ENCODE measurements at regions not wholly inside any gene's neighbourhood (a gene's known extent, or its start where the extent isn't known, plus 50 kb on each side); places are given as distances from the start of the nearest gene placed in this dataset.

DNA sequence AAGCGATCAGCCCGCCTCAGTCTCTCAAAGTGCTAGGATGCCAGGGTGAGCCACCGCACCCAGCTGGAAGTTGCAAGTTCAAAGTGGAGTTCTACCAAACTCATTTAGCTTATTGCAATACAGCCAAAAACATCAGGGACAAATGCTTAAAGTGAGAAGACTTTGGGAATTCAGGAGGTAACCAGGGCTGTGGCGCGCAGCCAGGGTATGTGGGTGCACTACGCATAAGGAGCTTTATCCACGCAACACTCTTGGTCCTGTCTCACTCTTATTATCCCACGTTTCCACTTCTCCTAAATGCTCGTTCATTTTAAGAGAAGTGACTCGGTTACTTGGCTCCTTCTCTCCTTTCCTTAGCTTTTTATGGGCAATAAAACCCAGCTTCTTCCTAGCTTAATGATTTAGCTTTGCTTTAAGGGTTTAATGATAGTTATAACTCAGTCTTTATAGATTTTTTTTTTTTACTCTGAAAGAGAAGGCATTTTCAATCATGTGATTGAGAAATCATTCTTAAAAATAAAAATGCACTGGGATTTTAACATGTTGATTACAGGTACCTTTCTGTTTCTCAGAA lies 199.8 kb downstream of the KCNE4 start:
- no peaks in the 10 kb centered on the region for H4K20me1 ChIP-seq (replicated peaks in 1 of 2; ENCODE audit: control insufficient read depth in 1 of 2, insufficient read depth in 2 of 2, low read length in 2 of 2)
- 89% methylated on average over 10 of the region's 10 CpGs; no CpG with 5 or more reads in 1 of the 2 experiments for WGBS, 2 experiments (ENCODE audit: extremely low coverage in 1 of 2, insufficient coverage in 1 of 2, insufficient read length in 1 of 2, insufficient replicate concordance in 2 of 2, low coverage in 1 of 2, low lambda C conversion rate in 2 of 2, missing lambda C conversion rate in 1 of 2)

More for the DNA sequence above, 199.8 kb downstream of the KCNE4 start:
- no peak for FAIRE-seq
- Histone ChIP-seq H2BK20ac (ENCODE audit: low read length) (no peak overlapping the region), H3K4me2 (ENCODE audit: insufficient read depth in 1 of 2, low read depth in 2 of 2, low read length in 2 of 2) (no peak overlapping the region), H3K4ac (replicated peaks; ENCODE audit: insufficient read length, low read depth, low read length) (no peak overlapping the region), H3K18ac (ENCODE audit: extremely low read depth, low read length) (no peak overlapping the region), H3K9me3 (ENCODE audit: insufficient read depth in 2 of 2, low read depth in 1 of 2, low read length in 1 of 2) (no peaks in the 10 kb centered on the region), H2BK15ac (ENCODE audit: low read length) (no peak overlapping the region), H3K79me2 (ENCODE audit: control insufficient read depth in 1 of 2, insufficient read depth in 2 of 2, low read length in 2 of 2) (no peaks in the 10 kb centered on the region), H4K91ac (replicated peaks; ENCODE audit: insufficient read length, low read length) (no peak overlapping the region), H3K79me1 (ENCODE audit: low read depth, low read length) (no peaks in the 10 kb centered on the region), H2AFZ (ENCODE audit: low read length) (no peak overlapping the region), H3K14ac (ENCODE audit: insufficient read length) (no peak overlapping the region), H3K23ac (ENCODE audit: insufficient read length) (no peak overlapping the region), H3K4me1 (replicated peaks in 1 of 4; ENCODE audit: control insufficient read depth in 3 of 4, insufficient read depth in 4 of 4, low read length in 3 of 4) (no peaks in the 10 kb centered on the region), H2BK12ac (ENCODE audit: low read depth, low read length) (no peak overlapping the region), H3K4me3 (ENCODE audit: extremely low read depth in 1 of 4, insufficient read depth in 2 of 4, low read depth in 3 of 4, low read length in 4 of 4) (no peak overlapping the region), H3K9ac (replicated peaks in 1 of 4; ENCODE audit: extremely low read depth in 1 of 4, low read depth in 3 of 4, low read length in 3 of 4) (no peak overlapping the region), H2AK5ac (ENCODE audit: low read depth, low read length) (no peak overlapping the region), H4K8ac (ENCODE audit: extremely low read depth, insufficient read depth, low read length) (no peak overlapping the region), H3K27ac (ENCODE audit: low read depth, low read length) (no peak overlapping the region), H3K27me3 (replicated peaks in 1 of 4; ENCODE audit: control insufficient read depth in 3 of 4, extremely low read depth in 1 of 4, insufficient read depth in 3 of 4, low read length in 3 of 4) (no peaks in the 10 kb centered on the region), H2BK5ac (ENCODE audit: low read depth, low read length) (no peak overlapping the region), H4K5ac (ENCODE audit: insufficient read length, low read depth, low read length) (no peak overlapping the region), H2BK120ac (replicated peaks; ENCODE audit: low read depth, low read length) (no peak overlapping the region), H3K36me3 (ENCODE audit: control insufficient read depth in 2 of 4, insufficient read depth in 4 of 4, low read length in 3 of 4) (no peaks in the 10 kb centered on the region), H3K23me2 (ENCODE audit: low read depth, low read length) (no peaks in the 10 kb centered on the region), H3K56ac (replicated peaks; ENCODE audit: insufficient read length, low read depth, low read length) (no peak overlapping the region)
- TF ChIP-seq GABPA (IDR thresholded peaks at IDR 0.05; ENCODE audit: borderline replicate concordance, insufficient read depth, low read length) (no peak), PHF8 (conservative IDR thresholded peaks at IDR 0.05; ENCODE audit: low read depth, low read length) (no peak), SIX5 (IDR thresholded peaks at IDR 0.05; ENCODE audit: low read depth, low read length) (no peak), CBX5 (IDR thresholded peaks at IDR 0.05; ENCODE audit: low read depth, low read length) (no peak), EGR1 (IDR thresholded peaks at IDR 0.05; ENCODE audit: borderline replicate concordance, low read depth, low read length) (no peak), RNF2 (IDR thresholded peaks at IDR 0.05; ENCODE audit: borderline replicate concordance, low read depth, low read length, missing control alignments, poor library complexity, severe bottlenecking) (no peak), NRF1 (IDR thresholded peaks at IDR 0.05; ENCODE audit: low read depth, low read length) (no peak), CREB1 (IDR thresholded peaks at IDR 0.05) (no peak), GTF2F1 (IDR thresholded peaks at IDR 0.05; ENCODE audit: borderline replicate concordance, low read depth, low read length) (no peak), SP2 (IDR thresholded peaks at IDR 0.05; ENCODE audit: low read length) (no peak), SP1 (IDR thresholded peaks at IDR 0.05; ENCODE audit: low read depth, low read length) (no peak), TAF1 (IDR thresholded peaks at IDR 0.05; ENCODE audit: low read depth, low read length) (no peak), SUZ12 (IDR thresholded peaks at IDR 0.05; ENCODE audit: low read length) (no peak), SIRT6 (IDR thresholded peaks at IDR 0.05; ENCODE audit: low read length) (no peak)
- ChIA-PET CTCF (ENCODE audit: partially characterized antibody) (interaction anchor here (0.7 to 1.0 kb wide), 4 partner anchors 10 to 1212 kb away, joined by 3 to 4 read pairs (median 3); no protein-coding TSS in a partner anchor), POLR2A (ENCODE audit: partially characterized antibody) (interaction anchor here (0.6 kb wide), 2 partner anchors 24 to 30 kb away, joined by 3 read pairs; no protein-coding TSS in a partner anchor)
- no peak for DNase-seq (ENCODE audit: low read depth in 1 of 2, low spot score in 2 of 2)

Measured in H1 (cell line).